Stimulated activated naive CD4-positive, alpha-beta T cell treated with Interleukin-2 at 50 U/mL for 16 hours (primary cell): ENCODE measurements at regions not wholly inside any gene's neighbourhood (a gene's known extent, or its start where the extent isn't known, plus 50 kb on each side); places are given as distances from the start of the nearest gene placed in this dataset.

Experiments
- DNase-seq: peaks from one replicate; lab custom pipeline; 2025; lab: John Stamatoyannopoulos, UW

DNA sequence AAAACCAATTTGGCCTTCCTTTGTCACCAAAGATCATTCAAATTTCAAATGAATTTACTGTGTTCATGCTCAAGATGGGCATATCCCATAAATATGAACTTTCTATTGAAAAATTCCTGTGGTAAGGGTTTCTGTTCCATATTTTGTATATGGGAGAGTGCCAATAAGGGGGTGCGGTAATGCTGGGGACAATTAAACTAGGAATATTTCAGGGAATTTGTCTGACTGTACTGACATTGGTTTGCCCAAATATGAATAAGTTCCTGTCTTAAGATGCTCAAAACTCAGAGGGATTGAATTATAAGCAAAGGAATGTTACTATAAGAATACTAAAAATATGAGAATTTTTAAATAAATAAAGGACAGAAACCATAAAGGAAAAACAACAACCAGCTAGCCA is 553.0 kb upstream of the MARCKS start:
- DNase-seq: no peak

DNA sequence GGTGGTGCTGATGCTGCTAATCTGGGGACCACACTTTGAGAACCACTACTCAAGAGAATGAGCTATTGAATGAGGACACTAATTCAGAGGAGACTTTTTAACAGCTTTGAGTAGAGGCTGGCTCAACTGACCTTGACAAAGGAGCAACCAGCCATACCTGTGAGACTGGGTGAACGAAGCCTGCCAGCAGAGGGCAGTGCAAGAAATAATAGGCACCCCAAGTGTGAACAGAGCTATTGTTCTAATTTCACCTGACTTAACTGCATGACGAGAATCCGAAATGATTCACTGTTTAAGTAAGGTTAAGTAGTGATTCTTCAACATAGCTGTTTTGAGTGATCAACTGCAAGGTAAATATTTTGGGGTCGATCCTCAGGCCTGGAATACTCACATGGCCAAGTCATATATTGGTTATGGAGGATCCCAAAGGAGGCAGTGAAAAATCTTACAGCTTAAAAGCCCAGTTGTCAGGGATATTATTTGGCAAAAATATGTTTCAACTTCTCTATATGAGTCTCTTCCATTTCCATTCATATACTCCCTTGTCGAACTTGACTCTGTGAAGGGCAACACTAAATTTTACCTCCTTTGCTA is 550.5 kb upstream of the MARCKS start:
- DNase-seq: peak; percentile 28

DNA sequence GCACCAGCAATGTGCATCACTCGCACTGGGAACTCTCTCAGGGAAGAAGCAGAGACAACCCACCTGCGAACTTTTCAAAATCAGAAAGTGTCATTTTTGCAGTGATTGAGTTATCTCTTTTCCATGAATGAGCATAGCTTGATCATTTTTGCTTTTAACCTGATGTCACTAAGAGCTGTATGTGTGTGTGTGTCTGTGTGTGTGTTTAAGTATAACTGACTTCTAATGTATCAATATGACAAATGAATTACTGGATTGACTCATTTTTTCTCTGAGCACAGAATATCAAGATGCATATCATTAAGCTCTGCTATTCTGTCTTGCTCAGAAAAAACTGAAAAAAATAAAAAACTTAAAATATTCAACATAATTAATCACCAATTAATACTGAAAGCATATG is 548.9 kb upstream of the MARCKS start:
- no peak for DNase-seq

DNA sequence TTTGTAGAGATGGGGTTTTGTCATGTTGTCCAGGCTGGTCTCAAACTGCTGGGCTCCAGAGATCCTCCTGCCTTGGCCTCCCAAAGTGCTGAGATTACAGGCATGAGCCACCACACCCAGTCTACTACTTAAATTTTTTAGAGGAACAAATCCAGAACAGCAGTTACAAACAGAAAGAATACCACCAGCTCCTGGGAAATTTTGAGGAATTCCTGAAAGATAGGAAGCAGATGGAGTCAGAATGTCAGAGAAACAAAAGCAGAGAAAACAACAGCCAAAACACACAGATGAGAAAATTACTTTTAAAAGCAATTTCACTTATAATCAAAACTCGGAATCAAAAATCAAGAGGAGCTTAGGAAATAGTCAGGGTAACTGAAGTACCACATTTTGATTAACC is 543.3 kb upstream of the MARCKS start:
- DNase-seq: no peak

DNA sequence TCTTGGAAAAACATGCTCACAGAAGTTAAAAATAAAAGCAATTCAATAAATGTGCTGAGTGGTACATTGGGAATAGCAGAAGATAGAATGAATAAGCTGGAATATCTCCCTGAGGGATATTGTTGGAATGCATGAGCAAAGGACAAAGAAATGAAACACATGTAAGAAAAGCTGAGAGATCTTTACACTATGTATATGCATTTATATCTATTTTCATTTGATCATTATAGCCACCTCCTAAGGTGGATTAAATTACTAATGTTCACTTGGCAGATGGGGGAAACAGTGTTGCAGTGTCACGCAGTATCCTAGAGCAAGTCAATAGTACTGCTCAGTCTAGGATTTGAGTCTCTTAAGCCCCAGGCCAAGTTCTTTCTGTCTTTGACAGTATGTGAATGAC is 542.0 kb upstream of the MARCKS start:
- DNase-seq: no peak

DNA sequence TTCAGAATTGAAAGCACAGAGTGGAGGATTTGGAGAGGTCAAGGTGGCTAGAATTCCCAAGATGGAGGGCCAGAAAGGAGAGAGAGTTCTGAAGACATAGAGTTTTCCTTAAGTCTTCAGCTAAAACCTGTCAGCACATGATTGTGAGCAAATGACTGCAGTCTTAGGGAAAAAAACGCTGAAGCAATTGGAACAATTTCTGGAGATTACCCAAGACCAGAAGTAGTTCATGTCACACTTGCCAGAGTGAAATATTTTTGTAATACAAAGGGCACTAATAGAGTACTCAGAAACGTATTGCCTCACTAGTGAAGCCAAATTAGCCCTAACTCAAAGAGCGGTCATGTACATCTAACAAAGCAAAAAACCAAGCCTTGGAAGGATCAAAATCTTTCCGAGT is 541.3 kb upstream of the MARCKS start:
- no peak for DNase-seq

DNA sequence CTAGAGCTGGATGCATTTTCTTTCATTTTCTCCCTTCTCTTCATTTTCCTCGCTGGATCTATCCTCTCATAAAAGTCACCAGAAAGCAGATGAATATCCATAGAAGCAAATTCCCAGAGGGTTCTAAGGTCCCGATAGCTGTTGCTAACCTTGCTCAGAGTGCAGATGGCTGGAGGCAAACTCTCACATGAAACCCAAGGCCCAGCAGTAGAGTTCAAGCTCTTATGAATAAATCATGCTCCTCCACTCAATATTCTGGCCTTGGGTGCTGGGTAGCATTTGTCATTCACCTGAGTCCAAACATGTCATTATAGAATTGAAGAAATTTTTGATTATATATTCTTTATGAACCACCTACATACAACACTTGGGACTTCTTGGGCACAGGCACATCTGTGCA is 539.7 kb upstream of the MARCKS start:
- DNase-seq: no peak

DNA sequence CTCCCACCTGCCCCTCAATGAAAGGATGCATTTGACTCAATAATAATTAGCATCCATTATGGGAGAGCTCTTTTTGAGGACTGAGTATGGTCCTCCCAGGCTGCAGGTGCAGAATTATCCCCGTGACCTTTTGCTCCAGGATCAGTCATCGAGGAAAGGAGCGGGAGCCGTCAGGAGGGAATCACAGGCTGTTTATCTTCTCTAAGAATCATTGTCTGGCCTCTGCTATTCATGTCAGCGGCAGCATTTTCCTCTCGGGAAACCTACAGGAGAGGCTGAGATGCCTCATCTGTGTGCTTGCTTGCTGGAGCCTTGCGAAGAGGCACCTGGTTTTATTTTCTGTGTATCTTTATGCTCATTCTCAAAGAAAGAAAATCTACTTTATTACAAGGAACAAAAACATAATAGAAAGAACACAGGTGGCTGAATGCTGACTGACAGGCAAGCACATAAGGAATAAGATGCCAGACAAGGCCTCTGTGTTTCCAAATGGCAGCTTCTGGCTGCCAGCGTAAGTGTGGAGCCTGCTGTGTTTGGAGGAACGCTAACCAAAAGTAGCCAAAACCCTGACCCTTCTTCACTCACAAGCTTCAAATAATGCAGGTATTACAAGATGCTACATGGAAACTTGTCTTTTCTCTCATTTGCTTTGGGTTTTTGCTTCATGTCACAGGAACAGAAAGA is 539.1 kb upstream of the MARCKS start:
- no peak for DNase-seq

DNA sequence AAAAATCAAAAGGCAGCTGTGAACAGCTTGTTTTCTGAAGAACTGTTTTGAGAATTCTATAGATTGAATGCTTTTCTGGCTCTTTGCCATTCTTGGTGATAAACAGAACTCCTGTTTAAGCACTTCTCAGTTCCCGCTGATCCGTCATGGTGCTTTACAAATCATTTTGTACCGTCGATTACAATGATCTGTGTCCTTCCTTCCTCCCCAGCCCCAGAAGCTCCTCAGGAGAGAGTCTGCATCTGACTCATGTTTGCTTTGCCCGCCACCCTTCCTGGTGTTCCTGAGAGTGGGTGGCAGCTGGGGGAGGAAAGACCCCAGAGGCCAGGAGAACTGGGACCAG is 538.6 kb upstream of the MARCKS start:
- no peak for DNase-seq

DNA sequence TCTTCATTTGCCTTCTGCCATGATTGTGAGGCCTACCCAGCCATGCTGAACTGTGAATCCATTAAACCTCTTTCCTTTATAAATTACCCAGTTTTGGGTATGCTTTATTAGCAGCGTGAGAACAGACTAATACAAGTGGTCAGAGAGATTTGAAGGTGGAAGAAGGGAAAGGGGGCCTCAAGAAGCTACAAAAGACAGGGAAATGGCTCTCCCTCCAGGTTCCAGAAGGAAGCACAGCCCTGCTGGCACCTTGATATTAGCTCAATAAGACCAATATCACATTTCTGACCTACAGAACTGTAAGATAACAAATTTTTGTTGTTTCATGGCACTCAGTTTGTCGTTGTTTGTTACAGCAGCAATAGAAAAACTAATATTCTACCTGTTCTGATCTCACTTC is 536.5 kb upstream of the MARCKS start:
- no peak for DNase-seq

DNA sequence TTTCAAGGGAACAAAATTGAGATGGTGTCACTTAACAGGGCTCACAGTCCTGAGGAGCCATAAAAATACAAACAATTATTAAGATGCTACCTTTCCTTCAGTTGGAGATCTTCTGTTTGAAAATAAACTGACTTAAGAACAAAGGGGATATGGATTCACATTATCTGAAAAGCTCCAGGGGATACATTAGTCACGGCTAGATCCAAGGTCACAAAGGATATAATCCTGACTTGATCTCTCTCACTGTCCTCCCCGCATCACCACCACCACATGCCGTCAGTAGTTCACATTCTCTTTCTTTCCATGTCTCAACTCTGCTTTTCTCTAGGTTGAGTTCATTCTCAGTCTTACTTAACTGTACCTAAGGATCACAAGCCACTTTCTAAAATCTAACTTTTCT is 530.4 kb upstream of the MARCKS start:
- DNase-seq: no peak

DNA sequence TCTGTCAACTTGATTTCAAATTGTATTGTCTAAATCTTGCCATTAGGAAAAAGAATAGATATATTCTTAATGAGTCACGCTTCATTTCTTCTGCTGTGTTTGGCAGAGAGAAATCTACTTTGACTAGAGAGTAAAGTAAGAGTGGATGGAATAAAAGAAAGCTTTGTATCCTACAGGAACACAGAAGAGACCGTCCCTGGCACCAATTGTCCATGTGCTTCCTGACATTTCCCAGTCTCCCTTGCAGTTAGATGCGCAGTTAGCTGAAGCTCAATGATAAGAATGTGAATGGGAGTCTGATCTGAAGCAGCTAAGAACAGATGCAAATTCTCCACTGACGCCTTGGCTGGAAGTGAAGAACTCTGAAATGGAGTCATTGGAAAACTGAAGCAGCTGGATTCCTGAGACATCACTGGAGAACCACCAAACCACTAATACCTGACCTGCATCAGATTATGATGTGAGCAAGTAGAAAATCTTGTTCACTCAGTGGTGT is 528.2 kb upstream of the MARCKS start:
- DNase-seq: no peak

DNA sequence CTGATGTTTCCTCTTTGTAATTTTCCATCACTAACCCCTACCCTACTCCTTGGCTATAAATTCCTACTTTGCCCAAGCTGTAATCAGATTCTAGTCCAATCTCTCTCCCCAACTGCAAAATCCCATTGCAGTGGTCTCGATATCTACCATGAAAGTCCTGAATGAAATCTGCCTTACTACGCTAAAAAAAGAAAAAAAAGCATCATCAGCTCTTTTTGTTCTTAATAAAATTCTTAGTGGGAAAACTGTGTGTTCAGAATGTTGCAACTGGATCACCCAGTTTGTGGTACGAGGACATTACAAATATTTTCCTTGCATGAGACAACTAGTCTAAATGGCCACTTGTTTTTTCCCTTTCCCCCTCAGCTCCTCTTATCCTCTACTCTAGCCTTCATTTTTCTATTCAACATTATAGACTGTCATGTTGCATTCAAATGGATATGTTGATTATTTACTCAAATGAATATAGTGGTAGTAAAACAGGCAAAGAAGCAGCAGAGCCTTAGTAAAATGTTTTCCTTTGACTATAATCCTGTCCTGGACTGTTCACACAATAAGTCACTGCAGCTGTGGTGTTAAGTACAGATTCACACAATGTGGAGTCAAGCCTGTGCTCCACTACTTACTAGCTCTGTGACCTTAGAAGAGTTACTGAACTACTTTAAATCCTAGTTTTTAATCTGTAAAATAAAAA is 527.1 kb upstream of the MARCKS start:
- no peak for DNase-seq

DNA sequence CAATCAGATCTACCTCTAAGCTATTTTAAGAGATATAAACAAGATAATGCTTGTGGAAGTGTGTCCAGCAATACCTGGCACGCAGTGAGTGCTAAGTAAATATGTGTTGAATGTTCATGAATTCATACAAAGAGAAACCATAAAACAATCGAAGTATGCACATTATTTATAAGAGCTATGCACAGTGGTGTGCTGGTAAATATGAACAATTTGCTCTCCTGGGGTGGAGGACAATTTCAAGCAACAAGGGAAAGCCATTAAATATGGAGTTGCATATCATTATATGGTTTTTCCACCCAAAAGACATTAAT is 526.6 kb upstream of the MARCKS start:
- DNase-seq: no peak

DNA sequence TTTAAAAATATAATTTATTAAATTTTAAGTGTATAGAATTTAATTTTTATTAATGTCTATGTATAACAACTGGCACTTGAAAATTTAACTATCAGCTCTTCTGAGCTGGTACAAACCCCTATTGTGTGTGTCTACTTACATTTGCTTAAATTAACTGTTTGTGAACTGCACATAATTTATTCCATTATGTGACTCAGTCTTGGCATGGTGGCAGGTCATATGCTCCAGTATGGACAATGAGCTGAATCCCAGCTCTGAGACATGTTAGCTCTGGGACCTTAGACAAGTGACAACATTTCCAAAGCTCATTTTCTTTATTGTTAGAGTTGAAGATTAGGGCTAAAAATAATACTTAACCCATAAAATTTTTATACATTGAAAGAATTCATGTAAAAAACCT is 526.1 kb upstream of the MARCKS start:
- DNase-seq: no peak

DNA sequence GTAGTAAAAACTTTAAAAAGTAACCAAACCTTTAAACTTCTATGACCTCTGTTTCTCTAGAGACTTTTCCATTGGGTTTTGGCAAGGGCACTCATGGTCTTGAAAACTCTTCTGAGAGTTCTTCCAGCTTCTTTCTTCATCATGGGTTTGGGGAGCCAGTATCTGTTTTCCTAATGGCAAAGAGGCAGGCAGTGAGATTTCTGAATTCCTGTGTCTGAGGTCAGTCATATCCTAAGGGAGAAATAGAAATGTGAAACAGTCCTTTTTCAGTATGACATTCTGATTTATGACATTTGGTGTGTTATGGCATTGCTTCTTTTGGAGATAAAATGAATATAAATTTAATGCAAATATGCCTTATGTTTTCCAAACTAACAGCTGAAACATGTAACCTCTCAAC is 518.5 kb upstream of the MARCKS start:
- DNase-seq: no peak

DNA sequence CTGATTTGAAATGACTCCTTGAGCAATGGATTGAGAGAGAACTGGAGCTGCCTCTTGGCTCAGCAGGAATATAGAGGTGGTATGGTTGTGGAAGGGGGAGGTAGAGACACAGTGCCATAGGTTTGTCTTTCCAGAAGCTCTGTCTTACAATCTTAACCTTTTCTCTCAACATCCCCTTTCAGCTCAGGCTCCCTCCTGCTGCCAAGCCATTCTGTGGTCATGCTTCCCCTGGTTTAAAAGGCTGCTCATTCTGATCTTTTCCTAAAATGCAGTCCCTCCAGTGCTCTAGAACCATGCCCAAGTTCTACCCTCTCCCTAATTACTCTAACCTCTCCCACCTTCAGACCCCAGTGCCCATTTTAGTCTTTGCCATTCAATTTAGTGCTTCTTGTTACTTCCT is 517.9 kb upstream of the MARCKS start:
- no peak for DNase-seq

DNA sequence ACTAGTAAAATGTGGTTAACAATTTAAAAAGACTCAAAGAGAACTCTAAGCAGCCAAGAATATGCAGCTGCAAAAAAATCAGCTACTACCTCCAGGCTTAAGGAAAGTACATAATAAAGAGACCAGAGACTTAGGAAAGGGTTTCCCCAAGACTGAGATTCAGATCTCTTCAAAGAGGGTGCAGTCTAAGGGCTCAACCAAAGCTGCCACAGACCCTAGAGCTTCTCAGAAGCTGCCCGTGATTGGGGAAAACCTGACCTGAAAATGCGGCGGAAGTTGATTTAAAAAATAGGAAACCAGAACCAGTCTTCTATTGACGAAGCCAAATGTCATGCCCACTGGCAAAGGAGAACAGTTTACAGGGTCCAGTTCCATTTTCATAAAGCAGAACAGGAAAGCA is 516.8 kb upstream of the MARCKS start:
- no peak for DNase-seq

DNA sequence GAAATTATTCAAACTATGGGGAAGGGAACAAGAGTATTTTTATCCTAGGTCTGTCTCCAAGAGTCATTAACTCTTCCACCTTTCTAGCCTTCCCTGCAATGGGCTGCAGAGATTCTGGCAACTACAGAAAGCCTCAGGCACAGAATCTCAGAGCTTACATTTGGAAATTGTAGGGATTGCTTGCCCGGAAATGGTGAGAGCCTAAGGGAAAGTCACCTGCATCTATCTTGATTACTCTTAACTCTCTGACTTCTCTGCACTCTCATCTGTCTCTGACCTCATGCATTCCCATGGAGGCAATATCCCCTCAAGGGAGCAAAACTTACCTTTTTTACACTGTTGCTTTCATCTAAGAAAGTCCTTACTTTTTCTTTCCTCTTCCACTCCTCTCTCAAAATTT is 513.2 kb upstream of the MARCKS start:
- no peak for DNase-seq

DNA sequence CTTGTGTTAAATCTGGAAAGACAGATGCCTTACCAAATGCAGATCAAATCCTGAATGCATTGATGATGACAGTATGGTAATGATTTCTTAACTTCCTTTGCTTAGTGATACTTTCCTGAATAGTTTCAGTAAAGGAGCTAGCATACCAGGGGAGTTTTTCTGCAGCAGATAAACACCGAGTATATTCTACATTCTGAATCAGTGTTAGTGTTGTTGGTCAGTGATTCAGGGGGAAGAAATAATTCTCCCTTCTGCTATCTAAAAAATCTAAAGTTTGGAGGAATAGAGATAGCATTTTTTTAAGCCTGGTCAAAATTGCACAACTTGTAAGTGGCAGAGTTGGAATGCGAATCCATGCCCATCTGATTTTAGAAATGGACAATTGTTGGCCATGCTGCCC is 512.2 kb upstream of the MARCKS start:
- DNase-seq: no peak

DNA sequence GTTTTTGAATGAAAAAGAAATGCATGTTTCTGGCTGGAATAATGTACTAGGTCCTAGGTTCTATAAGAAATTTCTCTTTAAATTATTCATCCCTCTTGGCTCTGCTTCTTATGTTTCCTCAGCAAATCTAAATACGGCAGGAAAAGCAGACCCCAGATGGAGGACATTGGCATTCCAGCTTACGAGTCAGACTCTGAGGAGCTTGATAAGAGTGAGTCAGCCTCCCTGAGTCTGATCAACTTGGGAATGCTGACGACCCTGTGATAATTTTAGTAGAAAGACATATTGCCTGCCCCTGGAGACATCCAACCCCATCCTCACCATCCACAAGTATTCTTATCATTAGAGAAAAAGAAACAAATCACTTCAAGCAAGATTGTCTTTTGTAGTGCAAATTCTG is 509.7 kb upstream of the MARCKS start:
- no peak for DNase-seq

DNA sequence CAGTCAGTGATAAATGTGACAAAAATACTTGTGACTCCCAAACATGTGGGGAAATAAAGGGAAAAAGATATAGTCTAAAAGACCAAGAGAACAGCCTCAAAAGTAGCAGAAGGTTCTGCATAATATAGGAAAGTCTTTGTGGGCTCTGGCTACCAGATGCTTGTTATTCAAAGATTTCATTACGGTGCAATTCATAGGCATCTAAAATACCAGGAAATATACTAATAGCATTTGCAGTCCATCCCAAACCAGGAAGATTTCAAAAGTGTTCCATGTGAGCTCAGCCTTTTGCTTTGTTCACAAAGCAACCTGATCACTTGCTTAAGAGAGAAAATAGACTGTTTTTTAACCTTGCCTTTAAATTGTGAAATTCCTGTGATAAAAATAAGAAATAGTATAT is 506.7 kb upstream of the MARCKS start:
- DNase-seq: no peak

DNA sequence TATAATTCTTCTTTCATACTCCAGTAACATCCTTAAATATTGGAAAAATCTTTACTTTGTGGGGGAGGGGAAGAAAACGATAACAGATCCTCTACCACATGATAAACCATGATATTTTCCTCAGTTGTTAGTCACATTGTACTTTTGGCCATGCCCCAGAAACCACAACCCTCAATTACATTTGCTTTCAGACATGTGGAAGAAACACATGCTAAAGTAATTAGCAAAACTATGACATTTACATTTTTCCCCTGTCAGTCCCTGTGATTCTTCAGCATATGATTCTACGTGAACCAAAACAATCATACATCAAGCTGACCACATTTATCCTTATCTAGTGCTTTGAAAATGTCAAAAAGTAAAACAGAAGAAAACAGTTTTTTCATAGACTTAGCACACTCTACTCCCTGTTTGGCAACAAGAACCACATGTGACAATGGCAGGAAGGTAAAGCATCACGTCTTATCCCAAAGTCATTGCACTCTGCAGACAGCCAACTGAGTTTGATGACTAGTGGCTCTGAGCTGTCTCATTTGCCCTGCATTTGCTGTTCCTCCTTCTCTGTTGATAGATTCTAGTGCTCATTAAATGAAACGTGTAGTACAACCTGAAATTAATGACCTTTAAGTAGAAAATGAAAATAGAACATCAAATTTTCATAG is 505.8 kb upstream of the MARCKS start:
- DNase-seq: no peak
